Stimulated activated CD8-positive, alpha-beta memory T cell treated with anti-CD3 and anti-CD28 coated beads, Interleukin-12 subunit alpha, Interleukin-12 subunit beta, amount 100 ng/mL, for 1 hour (primary cell): ENCODE measurements at regions not wholly inside any gene's neighbourhood (a gene's known extent, or its start where the extent isn't known, plus 50 kb on each side); places are given as distances from the start of the nearest gene placed in this dataset.

Experiments
- DNase-seq: peaks from one replicate; pipeline ENCODE4 v3.0.0-alpha.2; 2020; ENCODE audit warnings: low read depth

DNA sequence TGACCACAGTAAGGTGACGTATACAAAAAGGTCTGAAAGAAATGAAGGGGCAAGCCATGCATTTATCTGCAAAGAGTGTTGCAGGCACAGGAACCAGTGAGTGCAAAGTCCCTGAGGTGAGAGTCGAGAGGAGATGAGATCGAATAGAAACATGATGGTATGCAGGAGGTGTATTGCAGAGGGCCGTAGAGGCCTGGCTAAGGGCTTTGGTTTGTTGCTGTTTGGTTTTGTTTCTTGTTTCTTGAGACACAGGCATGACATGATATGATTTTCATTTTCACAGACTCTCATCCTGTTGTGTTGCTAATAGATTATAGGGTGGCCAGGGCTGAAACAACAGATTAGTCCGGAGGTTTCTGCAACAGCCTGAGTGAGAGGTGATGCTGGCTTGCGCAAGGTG lies 80.4 kb downstream of the HSPH1 start:
- no peak for DNase-seq

- DNase-seq = no peak
Observed at GRCh38 chr13:31074756-31075155, 86.9 kb downstream of the HSPH1 start.

DNA sequence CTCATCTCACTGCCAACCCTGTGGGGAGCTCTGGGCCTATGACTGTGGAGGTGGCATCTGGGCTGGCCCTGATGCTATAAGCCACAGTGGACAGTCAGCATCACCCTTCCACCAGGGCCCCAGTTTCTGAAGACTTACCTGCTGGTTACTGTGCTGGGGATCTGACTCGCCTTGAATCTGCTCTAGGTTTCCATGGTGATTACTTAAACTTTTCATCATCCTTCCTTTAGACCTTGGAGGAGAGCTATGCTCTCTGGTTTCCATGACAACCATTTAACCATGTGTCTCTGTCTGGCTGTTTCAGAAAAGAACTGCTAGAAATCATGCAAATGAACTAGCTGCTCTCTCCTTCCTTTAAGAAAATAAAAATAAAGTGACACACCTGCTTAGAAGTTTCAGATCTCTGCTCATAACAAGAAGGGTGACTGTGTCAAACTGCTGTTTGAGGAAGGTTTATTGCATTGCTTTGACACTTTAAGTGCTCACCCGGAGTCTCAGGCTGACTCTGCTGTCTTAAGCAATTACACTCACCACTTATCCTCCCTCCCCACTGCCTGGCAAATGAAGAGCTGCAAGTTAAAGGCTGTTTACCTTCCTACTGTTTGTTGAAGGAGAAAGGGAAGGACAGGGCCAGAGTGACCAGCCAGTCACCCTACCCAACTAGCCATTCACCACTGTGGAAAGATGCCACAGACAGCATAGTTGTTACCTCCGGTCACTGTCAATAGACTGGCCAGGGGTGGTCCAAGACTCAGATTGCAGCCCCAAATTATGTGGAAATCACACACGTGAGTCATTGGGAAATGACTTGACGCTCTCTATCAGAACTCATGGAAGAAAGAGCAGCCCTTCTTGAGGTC lies 87.6 kb downstream of the HSPH1 start:
- no peak for DNase-seq

GRCh38 chr13:31072041-31072440 lies 89.7 kb downstream of the HSPH1 start:
- DNase-seq = no peak

DNA sequence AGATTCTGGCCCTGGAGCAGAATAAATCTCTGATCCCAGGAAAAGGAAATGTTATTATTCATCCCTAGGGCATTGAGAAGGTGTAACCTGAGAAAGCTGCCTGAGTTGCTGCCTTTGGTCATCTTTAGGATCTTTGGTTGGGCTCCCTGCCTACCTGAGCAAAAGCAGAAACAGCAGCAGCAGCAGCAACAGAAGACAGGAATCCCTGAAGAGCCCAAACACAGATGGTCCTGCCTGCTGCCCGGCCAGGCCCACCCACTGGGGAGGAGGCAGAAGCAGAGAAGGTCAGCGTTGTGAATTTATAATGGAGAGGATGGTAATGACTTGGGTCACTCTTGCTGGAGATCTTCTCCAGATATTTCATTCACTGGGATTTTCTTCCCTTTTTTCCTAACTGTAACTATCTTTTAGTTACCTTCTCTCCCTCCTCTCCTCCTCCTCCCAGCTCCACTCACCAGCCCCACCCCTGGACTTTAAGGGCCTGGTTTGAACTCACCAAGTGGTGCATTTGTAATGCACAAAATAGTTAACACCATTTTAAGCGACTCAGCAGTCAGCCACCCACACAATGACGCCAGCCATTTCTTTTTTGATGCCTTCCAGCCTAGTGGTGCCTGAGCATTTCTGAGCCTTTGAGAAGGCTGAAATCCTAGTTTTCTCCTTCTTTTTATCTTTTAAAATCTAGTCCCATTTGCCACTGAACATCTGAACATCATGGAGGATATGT lies 91.7 kb downstream of the HSPH1 start:
- no peak for DNase-seq

DNA sequence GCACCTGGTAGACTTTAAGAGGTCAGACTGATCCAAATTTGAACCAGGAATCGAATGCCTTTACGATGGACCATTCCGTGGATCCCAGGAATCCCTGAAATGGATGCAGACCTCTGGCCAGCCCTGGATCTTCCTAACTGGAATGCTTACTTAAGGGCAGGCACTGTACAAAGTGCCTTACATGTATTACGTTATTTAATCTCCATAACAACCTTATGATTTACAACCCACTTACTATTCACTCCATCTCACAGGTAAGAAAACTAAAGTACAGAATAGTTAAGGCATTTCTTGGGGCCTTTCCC lies 93.6 kb downstream of the HSPH1 start:
- no peak for DNase-seq

GRCh38 chr13:31067416-31068118 lies 94.1 kb downstream of the HSPH1 start:
- DNase-seq = no peak

DNA sequence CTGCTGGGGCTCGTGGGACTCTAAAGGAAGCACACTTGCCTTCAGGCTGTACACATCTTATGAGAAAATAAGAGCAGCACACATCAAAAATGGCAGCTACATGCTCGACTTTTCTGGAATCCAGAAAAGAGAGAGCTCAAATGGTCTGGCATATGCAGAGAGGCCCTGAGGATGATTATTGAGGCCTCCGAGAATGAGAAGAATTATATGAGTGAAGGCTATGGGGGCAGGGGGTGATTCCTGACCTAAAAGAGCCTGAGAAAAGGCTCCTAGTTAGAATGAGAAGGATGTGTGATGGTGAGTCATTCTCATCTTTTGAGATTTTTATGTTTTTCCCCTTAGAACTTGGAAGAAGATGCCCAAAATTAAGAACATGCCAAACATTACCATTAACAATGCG lies 97.1 kb downstream of the HSPH1 start:
- DNase-seq = no peak

DNA sequence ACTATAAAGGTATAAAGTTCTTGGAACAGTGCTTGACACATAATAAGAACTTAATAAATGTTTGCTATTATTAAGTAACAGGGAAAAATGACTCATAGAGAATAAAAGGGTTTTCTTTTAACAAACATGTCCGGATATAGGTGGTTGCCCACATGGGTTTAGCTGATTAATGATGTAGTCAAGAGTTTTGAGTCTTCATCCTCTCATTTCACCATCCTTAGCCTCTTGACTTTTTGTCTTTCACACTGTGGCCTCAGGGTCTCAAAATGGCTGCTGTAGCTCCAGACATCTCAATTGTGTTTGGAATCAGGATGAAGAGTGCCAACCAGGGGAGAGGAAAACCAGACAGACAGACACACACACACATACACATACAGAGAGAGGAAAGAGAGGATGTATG lies 97.9 kb downstream of the HSPH1 start:
- DNase-seq = no peak

DNA sequence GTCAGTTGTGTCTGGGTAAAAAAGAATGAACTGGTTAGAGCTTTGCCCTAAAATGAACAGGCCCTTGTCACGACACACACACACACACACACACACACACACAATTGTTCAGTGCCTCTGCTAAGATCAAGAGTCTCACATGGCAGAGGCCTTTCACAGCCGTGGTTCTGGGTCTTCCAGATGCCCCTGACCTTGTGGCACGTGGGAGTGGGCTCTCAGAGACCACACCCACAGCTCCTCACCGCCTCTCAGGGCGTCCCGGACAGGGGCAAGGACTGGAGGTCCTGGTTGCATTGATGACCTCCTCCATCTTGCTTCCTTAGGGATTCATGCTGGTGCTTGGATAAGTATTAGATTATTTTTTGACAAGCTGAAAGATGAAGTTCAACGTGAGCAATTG lies 101.0 kb downstream of the HSPH1 start:
- no peak for DNase-seq

GRCh38 chr13:31060220-31060619 lies 101.5 kb downstream of the HSPH1 start:
- DNase-seq = no peak

DNA sequence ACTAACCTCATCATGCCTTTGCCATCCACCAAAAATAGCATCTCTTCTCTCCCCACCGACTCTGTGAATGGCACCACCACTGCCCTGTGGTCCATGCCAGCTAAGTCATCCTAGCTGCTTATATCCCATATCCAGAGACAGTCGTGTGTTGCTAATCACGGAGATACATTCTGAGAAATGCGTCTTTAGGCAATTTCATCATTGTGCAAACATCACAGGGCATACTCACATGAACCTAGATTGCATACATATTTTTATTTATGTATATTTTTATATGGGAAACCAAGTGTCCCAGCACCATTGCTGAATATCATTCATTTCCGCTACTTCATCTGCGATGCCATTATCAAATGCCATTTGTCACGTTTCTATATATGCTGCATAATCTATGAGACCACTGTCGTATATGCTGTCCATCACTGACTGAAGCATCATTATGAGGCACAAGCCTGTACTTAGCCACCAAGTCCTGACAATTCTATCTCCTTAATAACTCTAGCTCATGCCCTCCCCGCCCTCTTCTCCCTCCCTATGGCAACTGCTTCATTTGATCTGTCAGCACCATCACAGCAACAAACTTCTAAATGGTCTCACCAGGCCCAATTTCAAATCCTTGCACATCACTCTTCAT lies 104.2 kb downstream of the HSPH1 start:
- no peak for DNase-seq

GRCh38 chr13:31056644-31057271 lies 104.9 kb downstream of the HSPH1 start:
- no peak for DNase-seq

- no peak for DNase-seq
Observed at GRCh38 chr13:31055589-31055988, 106.1 kb downstream of the HSPH1 start.

DNA sequence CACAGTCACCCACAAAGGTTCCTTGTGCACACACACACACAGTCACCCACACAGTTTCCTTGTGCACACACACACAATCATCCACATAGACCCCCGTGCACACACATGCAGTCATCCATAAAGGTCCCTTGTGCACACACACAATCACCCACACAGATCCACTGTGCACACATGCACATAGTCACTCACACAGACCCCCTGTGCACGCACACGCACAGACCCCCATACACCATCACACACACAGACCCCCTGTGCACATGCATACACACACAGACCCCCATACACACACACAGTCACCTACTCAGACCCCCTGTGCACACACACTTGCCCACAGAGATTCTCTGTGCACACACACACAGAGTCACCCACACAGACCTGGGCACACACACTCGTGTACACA lies 107.1 kb downstream of the HSPH1 start:
- no peak for DNase-seq

GRCh38 chr13:31053896-31054295 lies 107.8 kb downstream of the HSPH1 start:
- no peak for DNase-seq

GRCh38 chr13:31053091-31053490 lies 108.6 kb downstream of the HSPH1 start:
- DNase-seq = no peak

GRCh38 chr13:31052478-31052877 lies 109.2 kb downstream of the HSPH1 start:
- DNase-seq = no peak

DNA sequence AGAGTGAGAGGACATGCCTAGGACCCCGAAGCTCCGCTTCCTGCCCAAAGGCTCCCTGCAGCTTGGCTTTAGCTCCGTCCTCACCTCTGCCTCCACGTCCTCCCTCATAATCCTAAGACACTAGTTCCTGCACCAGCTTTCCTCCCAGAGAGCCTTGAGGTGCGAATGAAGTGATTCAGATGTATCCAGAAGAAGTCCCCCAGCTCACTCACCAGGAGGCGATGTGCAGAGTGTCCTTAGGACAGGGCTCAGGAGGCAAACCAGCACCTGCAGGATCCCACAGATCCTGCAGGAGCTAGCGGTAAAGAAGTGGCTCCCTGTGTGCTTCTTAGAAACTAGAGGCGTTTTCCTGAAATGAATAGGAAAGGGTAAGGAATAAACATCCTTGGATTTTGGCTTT lies 109.7 kb downstream of the HSPH1 start:
- DNase-seq = no peak

- no peak for DNase-seq
Observed at GRCh38 chr13:31050486-31051400, 111.0 kb downstream of the HSPH1 start.

DNA sequence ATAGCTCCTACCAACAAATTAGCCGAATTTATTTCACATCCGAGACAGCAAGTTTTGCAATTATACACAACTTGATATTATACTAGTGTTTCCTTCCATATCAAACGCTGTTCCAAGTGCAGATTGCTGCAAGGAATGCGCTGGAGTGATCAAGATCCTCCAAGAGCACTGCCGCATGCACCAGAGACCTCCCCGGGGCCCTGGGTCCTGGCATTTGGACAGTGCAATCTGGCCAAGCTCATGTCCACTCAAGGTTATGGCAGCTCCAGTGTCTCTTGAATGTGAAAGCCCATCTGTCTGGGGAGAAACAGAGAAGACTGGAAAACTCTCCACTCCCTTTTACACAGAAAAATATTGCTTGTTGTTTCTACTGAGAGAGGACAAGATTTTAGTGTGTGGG lies 111.9 kb downstream of the HSPH1 start:
- DNase-seq = no peak
